HG02973 (cell line): ENCODE measurements at regions not wholly inside any gene's neighbourhood (a gene's known extent, or its start where the extent isn't known, plus 50 kb on each side); places are given as distances from the start of the nearest gene placed in this dataset.
"Not testable (repeated sequence)": the region's sequence is repeated elsewhere in the genome, so short reads cannot be mapped to it uniquely, and the experiment has no call there.

Experiments used
- ATAC-seq: cut with Tn5 transposase; IDR thresholded peaks from one replicate; pipeline ENCODE4 v1.9.1; 2021; ENCODE audit warnings: moderate library complexity; ENCODE audit not compliant: unreplicated experiment

DNA sequence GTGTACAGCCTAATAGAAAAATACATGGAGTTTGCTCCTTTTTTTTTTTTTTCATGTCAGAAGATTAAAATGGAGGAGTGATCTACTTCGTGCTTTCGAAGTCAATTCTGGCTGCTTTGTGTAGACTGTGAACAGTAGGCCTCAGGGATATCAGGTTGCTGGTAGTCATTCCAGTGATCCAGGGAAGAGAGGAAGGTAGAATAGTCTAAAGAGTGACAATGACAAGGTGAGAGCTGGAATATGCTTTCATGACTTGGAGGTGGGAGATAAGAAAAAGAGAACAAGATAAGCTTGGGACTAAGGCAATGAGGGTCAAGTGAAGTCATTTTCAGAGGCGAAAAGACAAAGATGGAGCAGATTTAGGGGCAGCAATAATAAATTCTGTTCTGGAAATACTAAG, 111.3 kb upstream of the MIR17HG start:
- no peak for ATAC-seq

DNA sequence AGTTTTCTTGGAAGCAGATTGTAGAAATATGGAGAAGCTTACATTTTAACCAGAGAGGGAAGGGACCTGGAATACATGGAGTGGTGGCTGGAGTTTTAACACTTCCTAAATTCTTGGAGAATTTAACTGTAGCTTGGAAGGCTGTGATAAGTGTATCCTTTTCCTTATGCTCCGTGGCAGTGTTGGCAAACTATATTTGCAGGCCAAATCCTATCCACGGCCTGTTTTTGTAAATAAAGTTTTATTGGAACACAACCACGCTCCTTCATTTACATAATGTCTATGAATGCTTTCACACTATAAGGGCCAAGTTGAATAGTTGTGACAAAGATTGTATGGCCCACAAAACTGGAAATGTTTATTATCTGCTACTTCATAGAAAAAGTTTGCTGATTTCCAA, 110.6 kb upstream of the MIR17HG start:
- no peak for ATAC-seq

- no peak for ATAC-seq
Observed at GRCh38 chr13:91238036-91238435, 109.5 kb upstream of the MIR17HG start.

DNA sequence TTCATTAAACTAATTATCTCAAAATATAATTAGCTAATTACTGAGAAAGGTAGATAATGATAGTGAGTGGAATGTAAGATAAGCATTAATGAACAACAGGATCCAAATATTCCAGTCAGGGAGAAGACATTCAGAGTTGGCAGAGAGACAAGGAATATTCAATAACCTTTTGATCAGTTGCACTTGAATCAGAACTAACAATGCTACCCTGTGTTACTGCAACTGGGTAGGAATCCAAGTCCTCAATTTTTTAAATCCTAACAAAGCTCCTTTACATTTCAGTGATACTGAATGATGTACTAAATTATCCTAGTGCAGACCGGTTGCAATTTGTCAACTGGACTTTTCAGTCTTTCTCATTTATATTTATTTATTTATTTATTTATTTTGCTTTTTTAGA, 107.1 kb upstream of the MIR17HG start:
- ATAC-seq, result no peak

DNA sequence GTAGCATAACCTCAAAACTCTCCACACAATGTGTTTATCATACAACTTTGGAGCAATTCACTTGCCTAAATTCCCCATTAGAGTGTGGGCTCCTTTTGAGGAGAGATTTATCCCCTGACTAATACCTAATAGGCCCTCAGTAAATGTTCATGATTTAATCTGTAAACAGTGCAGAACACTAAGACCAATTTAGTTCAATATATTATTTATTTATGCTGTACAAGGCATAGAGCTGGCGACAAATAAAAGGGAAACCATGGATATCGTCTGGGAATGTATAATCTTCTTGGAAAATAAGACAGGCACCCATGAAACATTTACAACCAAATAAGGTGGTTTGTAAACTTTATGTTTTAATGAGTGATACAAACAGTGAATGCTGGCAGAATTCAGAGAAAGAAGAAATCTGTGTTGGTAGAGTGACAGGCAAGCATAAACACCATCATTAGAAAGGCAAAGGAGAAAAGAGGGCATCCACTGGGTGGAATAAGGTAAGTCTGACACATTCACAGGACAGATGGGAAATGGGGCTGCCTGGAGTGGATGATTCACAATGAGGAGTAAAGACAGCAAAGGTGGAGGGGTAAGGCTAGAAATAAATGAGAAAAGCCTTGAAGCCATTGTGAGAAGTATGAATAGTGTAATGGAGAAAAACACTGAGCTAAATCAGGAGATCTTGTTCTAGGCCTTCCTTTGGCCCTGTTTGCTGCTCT, 106.1 kb upstream of the MIR17HG start:
- ATAC-seq, result no peak

DNA sequence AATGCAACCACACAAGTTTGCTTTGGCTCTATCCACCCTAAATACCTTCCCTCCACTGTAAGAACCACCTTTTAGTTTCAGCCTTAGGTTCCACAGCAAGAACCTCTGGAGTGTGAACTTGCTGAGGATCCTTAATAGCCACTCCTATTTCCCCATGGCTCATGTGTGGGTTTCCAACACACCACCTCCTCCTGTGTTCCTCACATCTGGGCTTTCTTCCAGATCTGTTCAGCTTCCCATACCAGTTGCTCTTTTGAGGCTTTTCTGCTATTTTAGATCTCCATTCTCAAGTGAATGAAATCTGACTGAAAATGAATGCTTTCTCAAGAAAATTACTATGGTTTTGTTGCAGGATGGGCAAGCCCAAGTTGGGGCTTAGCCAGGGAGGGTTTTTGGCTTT, 104.8 kb upstream of the MIR17HG start:
- no peak for ATAC-seq

GRCh38 chr13:91245288-91245687, 102.2 kb upstream of the MIR17HG start:
- no peak for ATAC-seq

GRCh38 chr13:91247768-91248167, 99.7 kb upstream of the MIR17HG start:
- ATAC-seq, result no peak

DNA sequence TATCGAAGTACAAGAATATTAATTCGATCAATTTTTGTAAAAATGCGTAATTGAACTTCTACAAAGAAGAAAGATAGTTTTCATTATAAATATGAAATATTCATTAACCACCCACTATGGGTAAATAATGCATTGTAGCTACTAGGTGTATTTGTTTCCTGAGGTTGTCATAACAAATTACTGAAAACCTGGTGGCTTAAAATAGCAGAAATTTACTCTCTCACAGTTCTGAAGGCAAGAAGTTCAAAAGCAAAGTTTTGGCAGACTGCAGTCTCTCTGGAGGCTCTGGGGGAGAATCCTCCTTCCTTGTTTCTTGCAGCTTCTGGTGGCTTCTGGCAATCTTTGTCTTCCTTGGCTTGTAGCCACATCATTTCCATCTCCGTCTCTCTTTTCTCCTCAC, 99.2 kb upstream of the MIR17HG start:
- no peak for ATAC-seq

GRCh38 chr13:91249370-91249769, 98.1 kb upstream of the MIR17HG start:
- ATAC-seq, result no peak

DNA sequence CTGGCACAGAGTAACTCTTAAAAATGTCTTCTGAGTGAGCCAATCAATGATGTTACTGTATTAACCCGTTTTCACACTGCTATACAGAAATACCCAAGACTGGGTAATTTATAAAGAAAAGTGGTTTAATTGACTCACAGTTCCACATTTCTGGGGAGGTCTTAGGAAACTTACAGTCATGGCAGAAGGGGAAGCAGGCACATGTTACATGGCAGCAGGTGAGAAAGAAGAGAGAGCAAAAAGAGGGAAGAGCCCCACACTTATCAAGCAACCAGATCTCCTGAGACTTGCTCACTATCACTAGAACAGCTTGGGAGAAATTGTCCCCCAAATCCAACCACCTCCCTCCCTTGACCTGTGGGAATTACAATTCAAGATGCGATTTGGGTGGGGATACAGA, 97.6 kb upstream of the MIR17HG start:
- no peak for ATAC-seq

DNA sequence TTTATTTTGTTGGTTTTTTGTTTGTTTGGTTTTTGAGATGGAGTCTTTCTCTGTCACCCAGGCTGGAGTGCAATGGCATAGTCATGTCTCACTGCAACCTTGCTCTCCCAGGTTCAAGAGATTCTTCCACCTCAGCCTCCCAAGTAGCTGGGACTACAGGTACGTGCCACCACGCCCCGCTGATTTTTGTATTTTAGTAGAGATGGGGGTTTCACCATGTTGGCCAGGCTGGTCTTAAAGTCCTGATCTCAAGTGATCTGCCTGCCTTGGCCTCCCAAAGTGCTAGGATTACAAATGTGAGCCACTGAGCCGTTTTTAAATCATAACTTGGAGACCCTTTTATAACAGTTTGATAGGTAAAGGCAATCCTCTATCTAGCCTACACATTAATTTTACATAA, 95.9 kb upstream of the MIR17HG start:
- not testable (repeated sequence) for ATAC-seq

DNA sequence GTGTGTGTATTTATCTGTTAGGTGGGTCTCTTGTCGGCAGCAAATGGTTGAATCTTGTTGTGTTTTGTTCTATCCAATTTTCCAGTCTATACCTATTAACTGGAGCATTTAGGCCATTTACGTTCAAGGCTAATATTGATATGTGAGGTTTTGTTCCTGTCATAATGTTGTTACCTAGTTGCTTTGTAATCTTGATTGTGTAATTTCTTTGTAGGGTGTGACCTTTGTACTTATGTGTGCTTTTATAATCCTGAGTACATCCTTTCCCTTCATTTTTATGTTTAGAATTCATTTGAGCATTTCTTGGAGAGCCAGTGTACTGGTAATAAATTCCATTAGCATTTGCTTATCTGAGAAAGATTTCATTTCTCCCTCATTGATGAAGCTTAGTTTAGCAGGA, 83.0 kb upstream of the MIR17HG start:
- no peak for ATAC-seq

- no peak for ATAC-seq
Observed at GRCh38 chr13:91269237-91269636, 78.2 kb upstream of the MIR17HG start.

GRCh38 chr13:91270031-91270430, 77.5 kb upstream of the MIR17HG start:
- no peak for ATAC-seq

DNA sequence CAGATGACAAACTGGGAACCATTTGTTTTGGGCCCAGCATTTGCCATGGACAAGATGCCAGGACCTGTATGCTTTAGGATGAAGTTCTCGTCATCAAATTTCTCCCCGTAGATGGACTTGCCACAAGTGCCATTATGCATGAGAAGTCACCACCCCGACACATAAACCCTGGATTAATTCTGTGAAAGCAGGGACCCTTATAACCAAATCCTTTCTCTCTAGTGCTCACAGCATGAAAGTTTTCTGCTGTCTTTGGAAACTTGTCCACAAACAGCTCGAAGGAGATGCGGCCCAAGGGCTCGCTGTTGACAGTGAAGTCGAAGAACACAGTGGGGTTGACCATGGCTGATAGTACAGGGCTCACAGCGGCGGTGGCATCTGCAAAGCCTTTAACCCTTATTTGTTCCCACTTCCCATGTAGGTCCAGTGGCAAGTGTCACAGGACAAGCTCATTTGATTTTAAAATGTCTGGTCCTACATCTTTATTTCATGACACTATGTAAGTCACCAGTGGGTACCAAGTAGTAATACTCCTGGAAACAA, 75.2 kb upstream of the MIR17HG start:
- no peak for ATAC-seq

DNA sequence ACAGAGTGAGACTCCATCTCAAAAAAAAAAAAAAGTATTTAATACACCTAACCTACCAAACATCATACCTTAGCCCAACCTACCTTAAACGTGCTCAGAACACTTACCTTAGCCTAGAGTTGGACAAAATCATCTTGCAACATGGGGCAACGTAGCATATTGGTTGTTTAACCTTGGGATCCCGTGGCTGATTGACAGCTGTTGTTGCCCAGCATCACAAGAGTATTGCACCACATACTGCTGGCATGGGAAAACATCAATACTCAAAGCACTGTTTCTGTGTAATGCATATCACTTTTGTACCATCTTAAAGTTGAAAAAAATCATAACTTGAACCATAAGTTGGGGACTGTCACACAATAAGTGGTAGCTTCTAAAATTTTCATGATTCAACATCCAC, 73.8 kb upstream of the MIR17HG start:
- no peak for ATAC-seq

DNA sequence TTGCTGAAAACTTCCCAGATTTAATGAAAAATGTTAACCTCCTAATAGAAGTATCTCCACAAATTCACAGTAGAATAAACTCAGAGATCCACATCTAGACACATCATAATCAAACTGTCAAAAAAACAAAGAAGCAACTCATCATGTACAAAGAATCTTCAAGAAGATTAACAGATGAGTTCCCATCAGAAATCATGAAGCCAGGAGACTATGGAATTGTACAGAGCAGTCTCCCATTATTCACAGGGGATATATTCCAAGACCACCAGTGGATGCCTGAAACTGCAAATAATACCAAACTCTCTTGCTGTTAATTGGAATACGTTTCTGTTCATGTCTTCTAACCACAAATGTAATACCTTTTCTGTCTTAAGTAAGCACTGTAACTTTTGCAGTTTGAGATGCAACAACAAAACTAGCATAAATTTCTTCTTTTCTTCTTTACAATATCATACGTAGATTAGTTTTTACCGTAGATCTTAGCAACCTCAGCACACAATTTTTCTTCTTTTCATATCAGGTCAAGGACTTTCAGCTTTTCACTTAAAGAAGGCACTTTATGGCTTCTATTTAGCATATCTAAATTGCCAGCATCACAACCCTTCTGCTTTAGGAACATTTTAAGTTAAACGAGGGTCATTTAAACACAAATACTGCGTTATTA, 70.3 kb upstream of the MIR17HG start:
- ATAC-seq, result no peak

DNA sequence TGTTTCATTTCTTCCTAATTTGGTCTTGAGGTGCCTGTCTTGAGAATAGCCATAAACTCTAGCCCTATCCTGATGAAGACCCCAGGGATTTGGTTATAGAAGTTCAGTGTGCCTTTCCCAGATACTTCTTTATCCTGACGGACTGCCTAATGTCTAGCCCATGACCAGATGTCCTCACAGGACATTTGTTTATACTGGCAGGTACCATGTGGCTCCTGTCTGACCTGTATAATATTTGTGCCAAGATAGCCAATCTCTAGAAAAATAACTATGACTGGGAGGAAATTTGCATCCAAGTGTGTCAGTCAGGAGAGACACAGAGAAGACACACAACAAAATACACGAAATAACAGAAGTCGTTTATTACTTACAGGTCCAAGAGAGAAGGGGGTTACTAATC, 69.2 kb upstream of the MIR17HG start:
- ATAC-seq, result no peak

GRCh38 chr13:91278888-91279287, 68.6 kb upstream of the MIR17HG start:
- ATAC-seq, result no peak

- ATAC-seq, result no peak
Observed at GRCh38 chr13:91280801-91281200, 66.7 kb upstream of the MIR17HG start.

GRCh38 chr13:91284335-91284734, 63.2 kb upstream of the MIR17HG start:
- ATAC-seq, result no peak

GRCh38 chr13:91286317-91286716, 61.2 kb upstream of the MIR17HG start:
- no peak for ATAC-seq
